Neuronal stem cell (in vitro differentiated cells): ENCODE measurements at regions not wholly inside any gene's neighbourhood (a gene's known extent, or its start where the extent isn't known, plus 50 kb on each side); places are given as distances from the start of the nearest gene placed in this dataset.

Experiments used
- DNase-seq: peaks from one replicate; pipeline ENCODE4 v3.0.0-alpha.2; 2013; ENCODE audit warnings: low spot score
- H2AFZ ChIP-seq: one replicate; pipeline ENCODE4 v1.6.1; 2013; ENCODE audit warnings: mild to moderate bottlenecking, low read length, inconsistent platforms
- H2AK5ac ChIP-seq: 2 replicates; pipeline ENCODE4 v1.6.1; 2013; ENCODE audit warnings: low read depth, mild to moderate bottlenecking, inconsistent platforms, low read length, moderate library complexity, mixed read lengths
- H2BK120ac ChIP-seq: 2 replicates; pipeline ENCODE4 v1.6.1; 2013; ENCODE audit warnings: low read depth, mild to moderate bottlenecking, inconsistent platforms, low read length, moderate library complexity, mixed read lengths
- H2BK12ac ChIP-seq: one replicate; pipeline ENCODE4 v1.6.1; 2013; ENCODE audit warnings: low read length, inconsistent platforms
- H2BK15ac ChIP-seq: 2 replicates; pipeline ENCODE4 v1.6.1; 2013; ENCODE audit warnings: mild to moderate bottlenecking, low read length, inconsistent platforms, mixed read lengths
- H2BK5ac ChIP-seq: one replicate; pipeline ENCODE4 v1.6.1; 2013; ENCODE audit warnings: inconsistent platforms, mild to moderate bottlenecking, low read length, moderate library complexity
- H3K14ac ChIP-seq: one replicate; pipeline ENCODE4 v1.6.1; 2013; ENCODE audit warnings: low read length, inconsistent platforms
- H3K18ac ChIP-seq: 2 replicates; pipeline ENCODE4 v1.6.1; 2013; ENCODE audit warnings: low read length, inconsistent platforms
- H3K23ac ChIP-seq: 2 replicates; pipeline ENCODE4 v1.6.1; 2013; ENCODE audit warnings: low read depth, mild to moderate bottlenecking, mixed read lengths, low read length, inconsistent platforms; ENCODE audit not compliant: poor library complexity
- H3K27ac ChIP-seq: replicated peaks from 3 replicates; pipeline ENCODE4 v1.5.1; 2013; ENCODE audit warnings: low read length, inconsistent platforms
- H3K27me3 ChIP-seq, 3 experiments: 2 replicates each; pipeline ENCODE4 v1.6.1; 2013; ENCODE audit warnings: low read length in 3 of 3, mild to moderate bottlenecking in 2 of 3, inconsistent platforms in 1 of 3, low read depth in 1 of 3, mixed read lengths in 1 of 3, moderate library complexity in 1 of 3; ENCODE audit not compliant: control insufficient read depth in 3 of 3, insufficient read depth in 3 of 3
- H3K36me3 ChIP-seq, 2 donors: replicated peaks in 1 of 2; 2 replicates each; pipeline ENCODE4 v1.6.1; 2013; ENCODE audit warnings: low read length in 2 of 2; ENCODE audit not compliant: control insufficient read depth in 2 of 2, insufficient read depth in 2 of 2
- H3K4ac ChIP-seq: 2 replicates; pipeline ENCODE4 v1.6.1; 2013; ENCODE audit warnings: inconsistent platforms, mild to moderate bottlenecking, low read length, moderate library complexity
- H3K4me1 ChIP-seq, 2 donors: 1 replicate in 1 of 2; 2 replicates in 1 of 2; pipeline ENCODE4 v1.6.1; 2013; ENCODE audit warnings: low read length in 2 of 2, low read depth in 1 of 2; ENCODE audit not compliant: control insufficient read depth in 2 of 2, insufficient read depth in 1 of 2
- H3K4me2 ChIP-seq: one replicate; pipeline ENCODE4 v1.6.1; 2013; ENCODE audit warnings: mild to moderate bottlenecking, low read length, inconsistent platforms; ENCODE audit not compliant: insufficient read depth, poor library complexity, severe bottlenecking
- H3K4me3 ChIP-seq, 2 donors: 2 replicates each; pipeline ENCODE4 v1.5.1; 2013; ENCODE audit warnings: low read length in 2 of 2, mild to moderate bottlenecking in 2 of 2, inconsistent platforms in 1 of 2, moderate library complexity in 1 of 2
- H3K79me1 ChIP-seq: one replicate; pipeline ENCODE4 v1.6.1; 2013; ENCODE audit warnings: low read depth, mild to moderate bottlenecking, inconsistent platforms, low read length, moderate library complexity
- H3K9ac ChIP-seq: one replicate; pipeline ENCODE4 v1.6.1; 2013; ENCODE audit warnings: mild to moderate bottlenecking, low read depth, low read length, inconsistent platforms; ENCODE audit not compliant: poor library complexity
- H3K9me3 ChIP-seq, 2 donors: replicated peaks in 1 of 2; 2 replicates each; pipeline versions ENCODE3 to v1.6.1; 2013; ENCODE audit warnings: low read length in 2 of 2, mild to moderate bottlenecking in 2 of 2, inconsistent platforms in 1 of 2, low read depth in 1 of 2, mixed read lengths in 1 of 2, moderate library complexity in 1 of 2; ENCODE audit not compliant: control insufficient read depth in 2 of 2, insufficient read depth in 1 of 2
- H4K8ac ChIP-seq: one replicate; pipeline ENCODE4 v1.6.1; 2013; ENCODE audit warnings: low read depth, mild to moderate bottlenecking, inconsistent platforms, low read length, moderate library complexity
- H4K91ac ChIP-seq: one replicate; pipeline ENCODE4 v1.6.1; 2013; ENCODE audit warnings: low read length, low read depth, mild to moderate bottlenecking, inconsistent platforms; ENCODE audit not compliant: poor library complexity
- WGBS, 2 donors: extraction: QIAGEN DNeasy Blood & Tissue Kit; methylation state at CpG; one replicate each; pipeline ENCODE4 v1.1.7; 2013; ENCODE audit warnings: missing lambda C conversion rate in 2 of 2, mixed read lengths in 1 of 2; ENCODE audit not compliant: insufficient read length in 2 of 2, insufficient replicate concordance in 1 of 2; ENCODE audit errors: extremely low coverage in 2 of 2; 5-methylcytosine and 5-hydroxymethylcytosine counted together

DNA sequence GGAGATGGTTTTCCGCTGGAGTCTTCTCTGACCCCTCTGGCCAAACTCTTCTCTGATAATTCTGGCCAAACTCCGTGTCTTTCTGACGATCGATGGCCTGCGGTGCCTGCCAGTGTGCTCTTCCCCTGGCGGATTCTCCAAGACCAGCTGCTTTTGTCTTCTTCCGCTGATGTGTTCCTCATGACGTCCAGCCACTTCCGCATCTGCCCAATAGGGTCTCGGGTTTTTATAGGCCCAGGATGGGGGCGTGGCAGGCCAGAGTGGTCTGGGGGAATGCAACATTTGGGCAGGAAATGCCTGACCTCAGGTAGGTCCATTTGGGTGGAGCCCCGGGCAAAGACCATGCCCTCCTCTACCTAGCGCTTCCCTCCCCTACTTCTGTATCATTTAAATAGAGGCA is 1542.1 kb downstream of the STIM2 start:
- Histone ChIP-seq H3K4me2 (no peak overlapping the region), H3K14ac (no peak overlapping the region), H3K79me1 (no peaks in the 10 kb centered on the region), H3K9me3 (no peaks in the 10 kb centered on the region), H3K4me1 (no peaks in the 10 kb centered on the region), H3K36me3 (no peaks in the 10 kb centered on the region), H3K27ac (no peak overlapping the region), H2BK12ac (no peak overlapping the region), H3K27me3 (no peaks in the 10 kb centered on the region), H2AFZ (no peak overlapping the region), H2AK5ac (no peak overlapping the region), H4K91ac (no peak overlapping the region), H3K18ac (no peak overlapping the region), H3K23ac (no peak overlapping the region), H3K4ac (no peak overlapping the region), H4K8ac (no peak overlapping the region), H3K4me3 (no peak overlapping the region), H3K9ac (no peak overlapping the region), H2BK5ac (no peak overlapping the region), H2BK15ac (no peak overlapping the region), H2BK120ac (no peak overlapping the region)
- no peak for DNase-seq
- no CpG with 5 or more reads among the region's 13 CpGs for WGBS, 2 donors

DNA sequence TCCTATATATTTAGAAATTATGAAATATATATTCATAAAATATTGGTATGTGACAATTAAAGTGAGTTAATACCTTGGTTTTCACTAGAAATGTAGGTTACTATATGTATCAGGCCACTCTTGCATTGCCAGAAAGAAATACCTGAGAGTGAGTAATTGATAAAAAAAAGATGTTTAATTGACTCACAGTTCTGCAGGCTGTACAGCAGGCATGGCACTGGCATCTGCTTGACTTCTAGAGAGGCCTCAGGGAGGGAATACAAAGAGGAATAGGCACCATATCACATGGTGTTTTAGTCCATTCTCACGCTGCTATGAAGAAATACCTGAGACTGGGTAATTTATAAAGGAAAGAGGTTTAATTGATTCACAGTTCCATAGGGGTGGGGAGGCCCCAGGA is 1560.6 kb downstream of the STIM2 start:
- Histone ChIP-seq H3K9me3 (no peaks in the 10 kb centered on the region), H3K4me1 (no peaks in the 10 kb centered on the region), H3K4ac (no peak overlapping the region), H3K23ac (no peak overlapping the region), H2BK5ac (no peak overlapping the region), H4K91ac (no peak overlapping the region), H2AK5ac (no peak overlapping the region), H3K4me2 (no peak overlapping the region), H3K9ac (no peak overlapping the region), H3K27me3 (no peaks in the 10 kb centered on the region), H2BK15ac (no peak overlapping the region), H3K18ac (no peak overlapping the region), H3K4me3 (no peak overlapping the region), H2AFZ (no peak overlapping the region), H3K27ac (no peak overlapping the region), H2BK12ac (no peak overlapping the region), H2BK120ac (no peak overlapping the region), H3K36me3 (no peaks in the 10 kb centered on the region), H3K79me1 (no peaks in the 10 kb centered on the region), H4K8ac (no peak overlapping the region), H3K14ac (no peak overlapping the region)
- no CpG with 5 or more reads among the region's 1 CpG for WGBS, 2 donors
- no peak for DNase-seq

DNA sequence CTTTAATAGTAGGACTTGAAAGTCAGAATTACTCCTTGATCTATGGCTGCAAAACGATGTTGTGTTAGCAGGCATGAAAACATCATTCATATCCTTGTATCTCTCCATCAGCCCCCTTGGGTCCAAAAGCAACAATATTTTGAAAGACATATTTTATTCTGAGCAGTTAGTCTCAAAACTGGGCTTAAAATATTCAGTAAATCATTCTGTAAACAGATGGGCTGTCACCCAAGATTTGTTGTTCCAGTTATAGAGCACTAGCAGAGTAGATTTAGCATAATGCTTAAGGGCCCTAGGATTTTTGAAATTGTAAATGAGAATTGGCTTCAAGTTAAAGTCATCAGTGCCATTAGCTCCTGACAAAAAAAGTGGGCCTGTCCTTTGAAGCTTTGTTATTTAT is 1565.6 kb downstream of the STIM2 start:
- no peak overlapping the region for H3K27ac ChIP-seq
- H3K4me2 ChIP-seq = no peak overlapping the region
- H3K14ac ChIP-seq = no peak overlapping the region
- DNase-seq = no peak
- H2AK5ac ChIP-seq = no peak overlapping the region
- H4K91ac ChIP-seq = no peak overlapping the region
- H2AFZ ChIP-seq = no peak overlapping the region
- no peak overlapping the region for H4K8ac ChIP-seq
- no peak overlapping the region for H2BK5ac ChIP-seq
- no peaks in the 10 kb centered on the region for H3K79me1 ChIP-seq
- H2BK120ac ChIP-seq = no peak overlapping the region
- WGBS, 2 donors = no CpG with 5 or more reads among the region's 1 CpG
- H3K9ac ChIP-seq = no peak overlapping the region
- no peak overlapping the region for H3K23ac ChIP-seq
- H3K4me1 ChIP-seq = no peaks in the 10 kb centered on the region
- no peak overlapping the region for H2BK15ac ChIP-seq
- no peak overlapping the region for H3K18ac ChIP-seq
- no peak overlapping the region for H3K4me3 ChIP-seq
- H3K27me3 ChIP-seq = no peaks in the 10 kb centered on the region
- H3K9me3 ChIP-seq = no peaks in the 10 kb centered on the region
- no peaks in the 10 kb centered on the region for H3K36me3 ChIP-seq
- H2BK12ac ChIP-seq = no peak overlapping the region
- H3K4ac ChIP-seq = no peak overlapping the region

GRCh38 chr4:28427306-28428085 is 1566.9 kb downstream of the STIM2 start:
- H3K27ac ChIP-seq = no peak overlapping the region

More at GRCh38 chr4:28427306-28428085, 1566.9 kb downstream of the STIM2 start:
- Histone ChIP-seq H3K9me3 (peaks cover 0 to under 1% of the 10 kb centered on the region in 2 donors), H3K4ac (no peak overlapping the region), H2AK5ac (no peak overlapping the region), H3K79me1 (no peaks in the 10 kb centered on the region), H2BK5ac (no peak overlapping the region), H4K91ac (no peak overlapping the region), H2BK12ac (no peak overlapping the region), H2BK120ac (no peak overlapping the region), H3K23ac (no peak overlapping the region), H3K14ac (no peak overlapping the region), H3K4me3 (no peak overlapping the region), H2AFZ (no peak overlapping the region), H4K8ac (no peak overlapping the region), H3K9ac (no peak overlapping the region), H3K4me2 (no peak overlapping the region), H3K4me1 (no peaks in the 10 kb centered on the region), H3K27me3 (no peaks in the 10 kb centered on the region), H3K18ac (no peak overlapping the region), H2BK15ac (no peak overlapping the region), H3K36me3 (no peaks in the 10 kb centered on the region)
- no peak for DNase-seq
- no CpG with 5 or more reads among the region's 4 CpGs for WGBS, 2 donors
